GM13976 (cell line): ENCODE measurements at regions not wholly inside any gene's neighbourhood (a gene's known extent, or its start where the extent isn't known, plus 50 kb on each side); places are given as distances from the start of the nearest gene placed in this dataset.

Experiments
- DNase-seq: peaks from one replicate; pipeline ENCODE4 v3.0.0; 2012; ENCODE audit warnings: low spot score
- CTCF ChIP-seq: IDR thresholded peaks from 2 replicates; pipeline ENCODE4 v1.5.1; 2012; ENCODE audit warnings: borderline replicate concordance, mild to moderate bottlenecking; ENCODE audit not compliant: insufficient read depth; ENCODE audit errors: extremely low read depth, missing control alignments, control extremely low read depth
- in situ Hi-C: fragments of 300-500 bp; cut with MboI; formaldehyde crosslinking; loops from one replicate; pipeline ENCODE4 v1.12.0; 2022; ENCODE audit warnings: low sequenced_read_pairs, mixed read lengths, inconsistent platforms; ENCODE audit not compliant: unreplicated experiment

- no peak for DNase-seq
- in situ Hi-C loops = no loop called here
- TF ChIP-seq CTCF = no peak
These were observed 185.5 kb downstream of the HSD17B3 start for GRCh38 chr9:96116275-96117064.

GRCh38 chr9:96115836-96116235 is 186.1 kb downstream of the HSD17B3 start:
- in situ Hi-C loops = no loop called here
- no peak for TF ChIP-seq CTCF
- no peak for DNase-seq

- no peak for DNase-seq
- in situ Hi-C loops = no loop called here
- TF ChIP-seq CTCF = no peak
These were observed 188.9 kb downstream of the HSD17B3 start for GRCh38 chr9:96113032-96113431.

GRCh38 chr9:96109680-96110351 is 192.2 kb downstream of the HSD17B3 start:
- no peak for DNase-seq
- TF ChIP-seq CTCF = no peak
- in situ Hi-C loops = no loop called here

- in situ Hi-C loops = no loop called here
- DNase-seq = no peak
- no peak for TF ChIP-seq CTCF
These were observed 193.1 kb downstream of the HSD17B3 start for GRCh38 chr9:96108691-96109380.

- TF ChIP-seq CTCF = no peak
- DNase-seq = no peak
These were observed 194.5 kb downstream of the HSD17B3 start for GRCh38 chr9:96107436-96107835.

More at GRCh38 chr9:96107436-96107835, 194.5 kb downstream of the HSD17B3 start:
- in situ Hi-C loops = no loop called here
